ENCODE measurements at regions not wholly inside any gene's neighbourhood (a gene's known extent, or its start where the extent isn't known, plus 50 kb on each side); places are given as distances from the start of the nearest gene placed in this dataset.

GRCh38 chr13:109572389-109572788 is 214.0 kb downstream of the IRS2 start:
- Histone ChIP-seq H3K27me3 (ENCODE audit: control insufficient read depth, insufficient read depth, low read length) (peaks cover 11% of the 10 kb centered on the region), H3K9ac (ENCODE audit: low read depth, low read length) (no peak overlapping the region), H2BK120ac (ENCODE audit: low read depth, low read length) (no peak overlapping the region), H3K9me1 (ENCODE audit: insufficient read depth, low read length) (no peaks in the 10 kb centered on the region), H2AK9ac (replicated peaks; ENCODE audit: low read depth, low read length, poor library complexity) (no peak overlapping the region), H4K91ac (ENCODE audit: insufficient read depth, low read depth, low read length) (no peak overlapping the region), H3K56ac (ENCODE audit: extremely low read depth, insufficient read depth, low read length) (no peak overlapping the region), H2BK15ac (ENCODE audit: low read depth, low read length) (no peak overlapping the region), H2AFZ (replicated peaks; ENCODE audit: low read length, poor library complexity) (no peak overlapping the region), H3K4me1 (ENCODE audit: control insufficient read depth, insufficient read depth, low read length) (no peaks in the 10 kb centered on the region), H3K18ac (ENCODE audit: low read depth, low read length) (no peak overlapping the region), H3K79me1 (ENCODE audit: low read depth in 1 of 2, low read length in 2 of 2) (no peaks in the 10 kb centered on the region), H4K8ac (ENCODE audit: low read depth in 2 of 2, low read length in 2 of 2) (no peak overlapping the region), H3K14ac (replicated peaks; ENCODE audit: low read depth, low read length) (no peak overlapping the region), H3K9me3 (ENCODE audit: control insufficient read depth, insufficient read depth, low read length) (no peaks in the 10 kb centered on the region), H2AK5ac (ENCODE audit: low read depth, low read length) (no peak overlapping the region), H2BK20ac (ENCODE audit: low read depth, low read length) (no peak overlapping the region), H3K23ac (ENCODE audit: low read depth, low read length) (no peak overlapping the region), H3K4me2 (ENCODE audit: low read depth, low read length) (no peak overlapping the region), H4K20me1 (ENCODE audit: insufficient read depth, low read length) (no peaks in the 10 kb centered on the region), H2BK5ac (ENCODE audit: low read depth, low read length, poor library complexity, severe bottlenecking) (no peak overlapping the region), H3K4me3 (ENCODE audit: insufficient read depth, low read depth, low read length) (no peak overlapping the region), H3K27ac (ENCODE audit: insufficient read depth, low read length) (no peak overlapping the region), H4K5ac (ENCODE audit: low read depth, low read length) (no peak overlapping the region), H3K36me3 (ENCODE audit: control insufficient read depth, insufficient read depth, low read length) (no peaks in the 10 kb centered on the region), H3K4ac (ENCODE audit: low read depth, low read length) (no peak overlapping the region)
- in situ Hi-C loops (cut with MboI; ENCODE audit: low sequenced_read_pairs), result no loop called here
- no TSS peak for BruUV-seq (replicated peaks)
- dilution Hi-C loops (cut with HindIII; ENCODE audit: low sequenced_read_pairs, unreplicated experiment), result no loop called here
- ATAC-seq (ENCODE audit: low read depth), result no peak
- TF ChIP-seq NFE2L2 (IDR thresholded peaks at IDR 0.05; ENCODE audit: low read depth, low read length) (no peak), MAZ (IDR thresholded peaks at IDR 0.05; ENCODE audit: borderline replicate concordance, low read depth, low read length) (no peak), FOS (IDR thresholded peaks at IDR 0.05; ENCODE audit: low read depth, low read length) (no peak), MXI1 (IDR thresholded peaks at IDR 0.05; ENCODE audit: borderline replicate concordance, low read depth, low read length) (no peak), CHD1 (IDR thresholded peaks at IDR 0.05; ENCODE audit: low read depth, low read length) (no peak), RFX5 (IDR thresholded peaks at IDR 0.05; ENCODE audit: low read depth, low read length) (no peak), RAD21 (IDR thresholded peaks at IDR 0.05; ENCODE audit: low read length) (no peak)
- ChIA-PET CTCF (no interaction called here), POLR2A (ENCODE audit: unreplicated experiment) (no interaction called here)
- WGBS, 2 experiments (ENCODE audit: extremely low coverage in 2 of 2, insufficient read length in 1 of 2), result 73% methylated on average over 4 of the region's 6 CpGs; no CpG with 5 or more reads in 1 of the 2 experiments
- no peak for DNase-seq
- intact Hi-C loops (cut with micrococcal nuclease), result no loop called here

All from IMR-90 (cell line).